ENCODE measurements at regions not wholly inside any gene's neighbourhood (a gene's known extent, or its start where the extent isn't known, plus 50 kb on each side); places are given as distances from the start of the nearest gene placed in this dataset.

DNA sequence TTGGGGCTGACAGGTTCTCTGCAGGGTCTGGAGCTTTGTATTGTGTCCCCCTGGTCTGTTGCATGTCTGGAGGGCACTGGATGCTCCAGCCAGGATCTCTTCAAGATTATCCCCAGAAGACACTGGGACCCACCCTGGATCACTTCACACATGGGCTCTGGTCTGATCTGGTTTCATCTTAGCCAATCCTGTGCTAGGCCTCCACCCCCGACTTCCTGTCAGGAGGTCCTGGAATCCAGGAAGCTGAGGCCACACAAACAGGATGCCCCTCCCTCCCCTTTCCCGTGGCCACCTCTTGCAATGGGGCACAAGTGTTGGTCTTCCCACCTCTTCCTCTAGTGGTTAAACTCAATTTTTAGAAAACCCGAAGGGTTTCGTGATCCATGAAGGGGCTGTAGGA lies 242.6 kb upstream of the MVB12B start:
- no peak overlapping the region for H3K4me3 ChIP-seq
- H3K4me1 ChIP-seq: no peaks in the 10 kb centered on the region
- no peak for TF ChIP-seq POLR2A (IDR thresholded peaks at IDR 0.05)
- TF ChIP-seq POLR2AphosphoS5 (IDR thresholded peaks at IDR 0.05): no peak
- no peak for TF ChIP-seq EP300 (IDR thresholded peaks at IDR 0.05)
- TF ChIP-seq, protein P1, sequence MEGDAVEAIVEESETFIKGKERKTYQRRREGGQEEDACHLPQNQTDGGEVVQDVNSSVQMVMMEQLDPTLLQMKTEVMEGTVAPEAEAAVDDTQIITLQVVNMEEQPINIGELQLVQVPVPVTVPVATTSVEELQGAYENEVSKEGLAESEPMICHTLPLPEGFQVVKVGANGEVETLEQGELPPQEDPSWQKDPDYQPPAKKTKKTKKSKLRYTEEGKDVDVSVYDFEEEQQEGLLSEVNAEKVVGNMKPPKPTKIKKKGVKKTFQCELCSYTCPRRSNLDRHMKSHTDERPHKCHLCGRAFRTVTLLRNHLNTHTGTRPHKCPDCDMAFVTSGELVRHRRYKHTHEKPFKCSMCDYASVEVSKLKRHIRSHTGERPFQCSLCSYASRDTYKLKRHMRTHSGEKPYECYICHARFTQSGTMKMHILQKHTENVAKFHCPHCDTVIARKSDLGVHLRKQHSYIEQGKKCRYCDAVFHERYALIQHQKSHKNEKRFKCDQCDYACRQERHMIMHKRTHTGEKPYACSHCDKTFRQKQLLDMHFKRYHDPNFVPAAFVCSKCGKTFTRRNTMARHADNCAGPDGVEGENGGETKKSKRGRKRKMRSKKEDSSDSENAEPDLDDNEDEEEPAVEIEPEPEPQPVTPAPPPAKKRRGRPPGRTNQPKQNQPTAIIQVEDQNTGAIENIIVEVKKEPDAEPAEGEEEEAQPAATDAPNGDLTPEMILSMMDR (IDR thresholded peaks at IDR 0.05): no peak
- H3K27me3 ChIP-seq: no peaks in the 10 kb centered on the region
- H3K36me3 ChIP-seq: no peaks in the 10 kb centered on the region
- 62 to 64% methylated on average over 4 of the region's 4 CpGs for WGBS, 2 donors
- DNase-seq: no peak
- H3K27ac ChIP-seq: no peak overlapping the region
- ATAC-seq (ENCODE audit: low FRiP score in 2 of 2): no peak
- no peaks in the 10 kb centered on the region for H3K9me3 ChIP-seq

- Histone ChIP-seq H3K27me3 (no peaks in the 10 kb centered on the region), H3K36me3 (no peaks in the 10 kb centered on the region), H3K4me3 (no peak overlapping the region), H3K4me1 (no peaks in the 10 kb centered on the region), H3K27ac (no peak overlapping the region), H3K9me3 (no peaks in the 10 kb centered on the region)
- no peak for ATAC-seq (ENCODE audit: low FRiP score in 2 of 2)
- TF ChIP-seq, protein P1 (IDR thresholded peaks at IDR 0.05): no peak
- TF ChIP-seq EP300 (IDR thresholded peaks at IDR 0.05): no peak
- no peak for TF ChIP-seq POLR2A (IDR thresholded peaks at IDR 0.05)
- TF ChIP-seq POLR2AphosphoS5 (IDR thresholded peaks at IDR 0.05): no peak
- 86 to 89% methylated on average over 8 of the region's 8 CpGs for WGBS, 2 donors
- no peak for DNase-seq
These were observed 241.9 kb upstream of the MVB12B start for GRCh38 chr9:126084696-126085095.

GRCh38 chr9:126085170-126085569 lies 241.5 kb upstream of the MVB12B start:
- ATAC-seq (ENCODE audit: low FRiP score in 2 of 2) (no peak), DNase-seq (no peak)
- Histone ChIP-seq H3K27me3 (no peaks in the 10 kb centered on the region), H3K4me1 (no peaks in the 10 kb centered on the region), H3K36me3 (no peaks in the 10 kb centered on the region), H3K4me3 (no peak overlapping the region), H3K9me3 (no peaks in the 10 kb centered on the region), H3K27ac (no peak overlapping the region)
- TF ChIP-seq, protein P1 (IDR thresholded peaks at IDR 0.05): no peak
- TF ChIP-seq POLR2A (IDR thresholded peaks at IDR 0.05) (no peak), EP300 (IDR thresholded peaks at IDR 0.05) (no peak), POLR2AphosphoS5 (IDR thresholded peaks at IDR 0.05) (no peak)
- WGBS, 2 donors: 51 to 66% methylated on average over 2 of the region's 2 CpGs

- H3K27me3 ChIP-seq: no peaks in the 10 kb centered on the region
These were observed 238.3 kb upstream of the MVB12B start for GRCh38 chr9:126088336-126088735.

GRCh38 chr9:126089789-126090188 lies 236.8 kb upstream of the MVB12B start:
- DNase-seq (no peak), ATAC-seq (ENCODE audit: low FRiP score in 2 of 2) (no peak)
- TF ChIP-seq, protein P1 (IDR thresholded peaks at IDR 0.05): no peak
- no peak for TF ChIP-seq POLR2AphosphoS5 (IDR thresholded peaks at IDR 0.05)
- no peak for TF ChIP-seq EP300 (IDR thresholded peaks at IDR 0.05)
- no peak for TF ChIP-seq POLR2A (IDR thresholded peaks at IDR 0.05)
- Histone ChIP-seq H3K9me3 (no peaks in the 10 kb centered on the region), H3K36me3 (no peaks in the 10 kb centered on the region), H3K4me3 (no peak overlapping the region), H3K27me3 (no peaks in the 10 kb centered on the region), H3K27ac (no peak overlapping the region), H3K4me1 (no peaks in the 10 kb centered on the region)
- WGBS, 2 donors: 93 to 100% methylated on average over 2 of the region's 2 CpGs

More at GRCh38 chr9:126088336-126088735, 238.3 kb upstream of the MVB12B start:
- WGBS, 2 donors: 79% methylated on average over 6 of the region's 6 CpGs
- no peak for ATAC-seq (ENCODE audit: low FRiP score in 2 of 2)
- Histone ChIP-seq H3K4me1 (no peaks in the 10 kb centered on the region), H3K36me3 (no peaks in the 10 kb centered on the region), H3K9me3 (no peaks in the 10 kb centered on the region), H3K4me3 (no peak overlapping the region), H3K27ac (no peak overlapping the region)
- no peak for DNase-seq
- TF ChIP-seq EP300 (IDR thresholded peaks at IDR 0.05) (no peak), POLR2AphosphoS5 (IDR thresholded peaks at IDR 0.05) (no peak), POLR2A (IDR thresholded peaks at IDR 0.05) (no peak)
- TF ChIP-seq, protein P1 (IDR thresholded peaks at IDR 0.05): no peak
